GM23338 (cell line): ENCODE measurements at regions not wholly inside any gene's neighbourhood (a gene's known extent, or its start where the extent isn't known, plus 50 kb on each side); places are given as distances from the start of the nearest gene placed in this dataset.

ENCODE experiments used
- CREB1 ChIP-seq: fragments of 250-450 bp; sonication (Bioruptor Pico); IDR thresholded peaks from 2 replicates; pipeline ENCODE4 v1.5.0; 2020; ENCODE audit warnings: low read depth, mild to moderate bottlenecking, moderate library complexity
- EZH2 ChIP-seq: fragments of 200-600 bp; sonication (generic); IDR thresholded peaks from one replicate; pipeline ENCODE4 v1.8.0; 2017; ENCODE audit warnings: antibody characterized with exemption, mild to moderate bottlenecking, low read depth; ENCODE audit not compliant: unreplicated experiment
- POLR2AphosphoS5 ChIP-seq: IDR thresholded peaks from 2 replicates; pipeline ENCODE4 v1.6.1; 2016; ENCODE audit warnings: antibody characterized with exemption, low read depth
- STAT1 ChIP-seq: IDR thresholded peaks from one replicate; pipeline ENCODE4 v1.6.1; 2016; ENCODE audit warnings: antibody characterized with exemption; ENCODE audit not compliant: unreplicated experiment
- ZNF331 ChIP-seq: fragments of 250-450 bp; sonication (Bioruptor Pico); IDR thresholded peaks from 2 replicates; pipeline ENCODE4 v1.5.0; 2020; ENCODE audit warnings: low read depth, mild to moderate bottlenecking, moderate library complexity
- TF ChIP-seq, protein P1 (sequence below), 2 experiments: fragments of 200-600 bp in 1 of 2; sonication (generic) in 1 of 2; conservative IDR thresholded peaks; 2 replicates each; pipeline versions ENCODE4 v1.5.1 to v1.6.1; 2016 to 2017; ENCODE audit warnings: antibody characterized with exemption in 2 of 2, low read depth in 2 of 2, mild to moderate bottlenecking in 2 of 2, moderate library complexity in 1 of 2
- TF ChIP-seq, protein P2 (sequence below): fragments of 250-450 bp; sonication (Bioruptor Pico); IDR thresholded peaks from 2 replicates; pipeline ENCODE4 v1.5.0; 2020; ENCODE audit warnings: mild to moderate bottlenecking, moderate library complexity
- TF ChIP-seq, protein P3 (sequence below): IDR thresholded peaks from one replicate; pipeline ENCODE4 v1.6.1; 2018; ENCODE audit warnings: antibody characterized with exemption; ENCODE audit not compliant: unreplicated experiment
- TF ChIP-seq, protein P4 (sequence below): IDR thresholded peaks from 2 replicates; pipeline ENCODE4 v1.6.1; 2016; ENCODE audit warnings: antibody characterized with exemption

DNA sequence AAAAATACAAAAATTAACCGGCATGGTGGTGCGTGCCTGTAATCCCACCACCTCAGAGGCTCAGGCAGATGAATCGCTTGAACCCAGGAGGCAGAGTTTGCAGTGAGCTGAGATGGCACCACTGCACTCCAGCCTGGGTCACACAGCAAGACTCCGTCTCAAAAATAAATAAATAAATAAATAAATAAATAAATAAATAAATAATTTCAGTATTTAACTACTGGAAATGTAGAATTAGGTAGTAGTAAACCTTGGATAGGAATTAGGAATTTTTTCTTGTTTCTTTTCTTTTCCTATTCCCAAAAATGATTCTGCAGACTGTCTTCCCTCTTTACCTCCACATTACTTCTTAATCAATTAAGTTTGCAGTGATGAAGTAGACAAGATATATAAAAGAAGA, 103.2 kb downstream of the PLK2 start:
- no peak for TF ChIP-seq POLR2AphosphoS5
- TF ChIP-seq, protein P1, sequence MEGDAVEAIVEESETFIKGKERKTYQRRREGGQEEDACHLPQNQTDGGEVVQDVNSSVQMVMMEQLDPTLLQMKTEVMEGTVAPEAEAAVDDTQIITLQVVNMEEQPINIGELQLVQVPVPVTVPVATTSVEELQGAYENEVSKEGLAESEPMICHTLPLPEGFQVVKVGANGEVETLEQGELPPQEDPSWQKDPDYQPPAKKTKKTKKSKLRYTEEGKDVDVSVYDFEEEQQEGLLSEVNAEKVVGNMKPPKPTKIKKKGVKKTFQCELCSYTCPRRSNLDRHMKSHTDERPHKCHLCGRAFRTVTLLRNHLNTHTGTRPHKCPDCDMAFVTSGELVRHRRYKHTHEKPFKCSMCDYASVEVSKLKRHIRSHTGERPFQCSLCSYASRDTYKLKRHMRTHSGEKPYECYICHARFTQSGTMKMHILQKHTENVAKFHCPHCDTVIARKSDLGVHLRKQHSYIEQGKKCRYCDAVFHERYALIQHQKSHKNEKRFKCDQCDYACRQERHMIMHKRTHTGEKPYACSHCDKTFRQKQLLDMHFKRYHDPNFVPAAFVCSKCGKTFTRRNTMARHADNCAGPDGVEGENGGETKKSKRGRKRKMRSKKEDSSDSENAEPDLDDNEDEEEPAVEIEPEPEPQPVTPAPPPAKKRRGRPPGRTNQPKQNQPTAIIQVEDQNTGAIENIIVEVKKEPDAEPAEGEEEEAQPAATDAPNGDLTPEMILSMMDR (conservative IDR thresholded peaks at IDR 0.05; ENCODE audit: low read depth in 2 of 2), result no peak
- TF ChIP-seq, protein P2, sequence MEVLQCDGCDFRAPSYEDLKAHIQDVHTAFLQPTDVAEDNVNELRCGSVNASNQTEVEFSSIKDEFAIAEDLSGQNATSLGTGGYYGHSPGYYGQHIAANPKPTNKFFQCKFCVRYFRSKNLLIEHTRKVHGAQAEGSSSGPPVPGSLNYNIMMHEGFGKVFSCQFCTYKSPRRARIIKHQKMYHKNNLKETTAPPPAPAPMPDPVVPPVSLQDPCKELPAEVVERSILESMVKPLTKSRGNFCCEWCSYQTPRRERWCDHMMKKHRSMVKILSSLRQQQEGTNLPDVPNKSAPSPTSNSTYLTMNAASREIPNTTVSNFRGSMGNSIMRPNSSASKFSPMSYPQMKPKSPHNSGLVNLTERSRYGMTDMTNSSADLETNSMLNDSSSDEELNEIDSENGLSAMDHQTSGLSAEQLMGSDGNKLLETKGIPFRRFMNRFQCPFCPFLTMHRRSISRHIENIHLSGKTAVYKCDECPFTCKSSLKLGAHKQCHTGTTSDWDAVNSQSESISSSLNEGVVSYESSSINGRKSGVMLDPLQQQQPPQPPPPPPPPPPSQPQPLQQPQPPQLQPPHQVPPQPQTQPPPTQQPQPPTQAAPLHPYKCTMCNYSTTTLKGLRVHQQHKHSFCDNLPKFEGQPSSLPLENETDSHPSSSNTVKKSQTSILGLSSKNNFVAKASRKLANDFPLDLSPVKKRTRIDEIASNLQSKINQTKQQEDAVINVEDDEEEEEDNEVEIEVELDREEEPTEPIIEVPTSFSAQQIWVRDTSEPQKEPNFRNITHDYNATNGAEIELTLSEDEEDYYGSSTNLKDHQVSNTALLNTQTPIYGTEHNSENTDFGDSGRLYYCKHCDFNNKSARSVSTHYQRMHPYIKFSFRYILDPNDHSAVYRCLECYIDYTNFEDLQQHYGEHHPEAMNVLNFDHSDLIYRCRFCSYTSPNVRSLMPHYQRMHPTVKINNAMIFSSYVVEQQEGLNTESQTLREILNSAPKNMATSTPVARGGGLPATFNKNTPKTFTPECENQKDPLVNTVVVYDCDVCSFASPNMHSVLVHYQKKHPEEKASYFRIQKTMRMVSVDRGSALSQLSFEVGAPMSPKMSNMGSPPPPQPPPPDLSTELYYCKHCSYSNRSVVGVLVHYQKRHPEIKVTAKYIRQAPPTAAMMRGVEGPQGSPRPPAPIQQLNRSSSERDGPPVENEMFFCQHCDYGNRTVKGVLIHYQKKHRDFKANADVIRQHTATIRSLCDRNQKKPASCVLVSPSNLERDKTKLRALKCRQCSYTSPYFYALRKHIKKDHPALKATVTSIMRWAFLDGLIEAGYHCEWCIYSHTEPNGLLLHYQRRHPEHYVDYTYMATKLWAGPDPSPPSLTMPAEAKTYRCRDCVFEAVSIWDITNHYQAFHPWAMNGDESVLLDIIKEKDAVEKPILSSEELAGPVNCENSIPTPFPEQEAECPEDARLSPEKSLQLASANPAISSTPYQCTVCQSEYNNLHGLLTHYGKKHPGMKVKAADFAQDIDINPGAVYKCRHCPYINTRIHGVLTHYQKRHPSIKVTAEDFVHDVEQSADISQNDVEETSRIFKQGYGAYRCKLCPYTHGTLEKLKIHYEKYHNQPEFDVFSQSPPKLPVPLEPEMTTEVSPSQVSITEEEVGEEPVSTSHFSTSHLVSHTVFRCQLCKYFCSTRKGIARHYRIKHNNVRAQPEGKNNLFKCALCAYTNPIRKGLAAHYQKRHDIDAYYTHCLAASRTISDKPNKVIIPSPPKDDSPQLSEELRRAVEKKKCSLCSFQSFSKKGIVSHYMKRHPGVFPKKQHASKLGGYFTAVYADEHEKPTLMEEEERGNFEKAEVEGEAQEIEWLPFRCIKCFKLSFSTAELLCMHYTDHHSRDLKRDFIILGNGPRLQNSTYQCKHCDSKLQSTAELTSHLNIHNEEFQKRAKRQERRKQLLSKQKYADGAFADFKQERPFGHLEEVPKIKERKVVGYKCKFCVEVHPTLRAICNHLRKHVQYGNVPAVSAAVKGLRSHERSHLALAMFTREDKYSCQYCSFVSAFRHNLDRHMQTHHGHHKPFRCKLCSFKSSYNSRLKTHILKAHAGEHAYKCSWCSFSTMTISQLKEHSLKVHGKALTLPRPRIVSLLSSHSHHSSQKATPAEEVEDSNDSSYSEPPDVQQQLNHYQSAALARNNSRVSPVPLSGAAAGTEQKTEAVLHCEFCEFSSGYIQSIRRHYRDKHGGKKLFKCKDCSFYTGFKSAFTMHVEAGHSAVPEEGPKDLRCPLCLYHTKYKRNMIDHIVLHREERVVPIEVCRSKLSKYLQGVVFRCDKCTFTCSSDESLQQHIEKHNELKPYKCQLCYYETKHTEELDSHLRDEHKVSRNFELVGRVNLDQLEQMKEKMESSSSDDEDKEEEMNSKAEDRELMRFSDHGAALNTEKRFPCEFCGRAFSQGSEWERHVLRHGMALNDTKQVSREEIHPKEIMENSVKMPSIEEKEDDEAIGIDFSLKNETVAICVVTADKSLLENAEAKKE, result no peak
- no peak for TF ChIP-seq EZH2
- TF ChIP-seq, protein P3, sequence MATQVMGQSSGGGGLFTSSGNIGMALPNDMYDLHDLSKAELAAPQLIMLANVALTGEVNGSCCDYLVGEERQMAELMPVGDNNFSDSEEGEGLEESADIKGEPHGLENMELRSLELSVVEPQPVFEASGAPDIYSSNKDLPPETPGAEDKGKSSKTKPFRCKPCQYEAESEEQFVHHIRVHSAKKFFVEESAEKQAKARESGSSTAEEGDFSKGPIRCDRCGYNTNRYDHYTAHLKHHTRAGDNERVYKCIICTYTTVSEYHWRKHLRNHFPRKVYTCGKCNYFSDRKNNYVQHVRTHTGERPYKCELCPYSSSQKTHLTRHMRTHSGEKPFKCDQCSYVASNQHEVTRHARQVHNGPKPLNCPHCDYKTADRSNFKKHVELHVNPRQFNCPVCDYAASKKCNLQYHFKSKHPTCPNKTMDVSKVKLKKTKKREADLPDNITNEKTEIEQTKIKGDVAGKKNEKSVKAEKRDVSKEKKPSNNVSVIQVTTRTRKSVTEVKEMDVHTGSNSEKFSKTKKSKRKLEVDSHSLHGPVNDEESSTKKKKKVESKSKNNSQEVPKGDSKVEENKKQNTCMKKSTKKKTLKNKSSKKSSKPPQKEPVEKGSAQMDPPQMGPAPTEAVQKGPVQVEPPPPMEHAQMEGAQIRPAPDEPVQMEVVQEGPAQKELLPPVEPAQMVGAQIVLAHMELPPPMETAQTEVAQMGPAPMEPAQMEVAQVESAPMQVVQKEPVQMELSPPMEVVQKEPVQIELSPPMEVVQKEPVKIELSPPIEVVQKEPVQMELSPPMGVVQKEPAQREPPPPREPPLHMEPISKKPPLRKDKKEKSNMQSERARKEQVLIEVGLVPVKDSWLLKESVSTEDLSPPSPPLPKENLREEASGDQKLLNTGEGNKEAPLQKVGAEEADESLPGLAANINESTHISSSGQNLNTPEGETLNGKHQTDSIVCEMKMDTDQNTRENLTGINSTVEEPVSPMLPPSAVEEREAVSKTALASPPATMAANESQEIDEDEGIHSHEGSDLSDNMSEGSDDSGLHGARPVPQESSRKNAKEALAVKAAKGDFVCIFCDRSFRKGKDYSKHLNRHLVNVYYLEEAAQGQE, result no peak
- TF ChIP-seq CREB1, result no peak
- TF ChIP-seq ZNF331 (CRISPR knock-in tag), result no peak
- no peak for TF ChIP-seq STAT1
- TF ChIP-seq, protein P4, sequence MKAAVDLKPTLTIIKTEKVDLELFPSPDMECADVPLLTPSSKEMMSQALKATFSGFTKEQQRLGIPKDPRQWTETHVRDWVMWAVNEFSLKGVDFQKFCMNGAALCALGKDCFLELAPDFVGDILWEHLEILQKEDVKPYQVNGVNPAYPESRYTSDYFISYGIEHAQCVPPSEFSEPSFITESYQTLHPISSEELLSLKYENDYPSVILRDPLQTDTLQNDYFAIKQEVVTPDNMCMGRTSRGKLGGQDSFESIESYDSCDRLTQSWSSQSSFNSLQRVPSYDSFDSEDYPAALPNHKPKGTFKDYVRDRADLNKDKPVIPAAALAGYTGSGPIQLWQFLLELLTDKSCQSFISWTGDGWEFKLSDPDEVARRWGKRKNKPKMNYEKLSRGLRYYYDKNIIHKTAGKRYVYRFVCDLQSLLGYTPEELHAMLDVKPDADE, result no peak
